ENCODE measurements at regions not wholly inside any gene's neighbourhood (a gene's known extent, or its start where the extent isn't known, plus 50 kb on each side); places are given as distances from the start of the nearest gene placed in this dataset.

- no peak for DNase-seq
Measured at GRCh38 chr6:129920103-129920798, 59.1 kb upstream of the TMEM244 start.

GRCh38 chr6:129911732-129912131, 50.6 kb upstream of the TMEM244 start:
- no peak for DNase-seq

Measured in anterior cingulate cortex (tissue), 58 donors.